ENCODE measurements at regions not wholly inside any gene's neighbourhood (a gene's known extent, or its start where the extent isn't known, plus 50 kb on each side); places are given as distances from the start of the nearest gene placed in this dataset.

DNA sequence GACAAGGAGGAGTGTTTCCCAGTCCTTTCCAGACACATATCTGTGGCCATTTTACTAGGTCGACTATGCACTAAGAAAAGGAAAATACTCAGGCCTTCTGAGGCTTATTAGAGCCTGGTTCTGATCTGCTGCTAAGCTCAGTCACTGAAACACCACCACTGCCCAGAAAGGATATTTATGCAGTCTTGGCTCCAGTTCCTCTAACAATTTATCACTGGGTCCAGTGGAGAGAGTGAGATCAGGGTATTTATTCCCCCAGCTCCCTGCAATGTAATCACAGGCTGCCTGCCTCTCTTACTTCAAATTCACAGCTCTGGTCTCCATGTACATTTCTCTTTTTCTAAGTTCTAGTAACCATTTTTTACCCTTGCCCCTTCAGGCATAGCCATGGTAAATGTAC lies 81.6 kb upstream of the INPP4B start:
- Histone ChIP-seq H3K9me3 (ENCODE audit: control insufficient read depth, insufficient read depth, low read length) (no peaks in the 10 kb centered on the region), H3K4me1 (ENCODE audit: control insufficient read depth, insufficient read depth, low read length) (no peaks in the 10 kb centered on the region), H3K36me3 (ENCODE audit: control insufficient read depth, insufficient read depth, low read length) (no peaks in the 10 kb centered on the region), H3K27me3 (ENCODE audit: control insufficient read depth, insufficient read depth, low read length) (no peaks in the 10 kb centered on the region), H3K4me3 (ENCODE audit: low read length) (no peak overlapping the region), H3K27ac (ENCODE audit: low read length) (no peak overlapping the region)
- WGBS (ENCODE audit: insufficient coverage, insufficient read length): no CpG with 5 or more reads among the region's 1 CpG
- DNase-seq (ENCODE audit: low read depth, low spot score): no peak

DNA sequence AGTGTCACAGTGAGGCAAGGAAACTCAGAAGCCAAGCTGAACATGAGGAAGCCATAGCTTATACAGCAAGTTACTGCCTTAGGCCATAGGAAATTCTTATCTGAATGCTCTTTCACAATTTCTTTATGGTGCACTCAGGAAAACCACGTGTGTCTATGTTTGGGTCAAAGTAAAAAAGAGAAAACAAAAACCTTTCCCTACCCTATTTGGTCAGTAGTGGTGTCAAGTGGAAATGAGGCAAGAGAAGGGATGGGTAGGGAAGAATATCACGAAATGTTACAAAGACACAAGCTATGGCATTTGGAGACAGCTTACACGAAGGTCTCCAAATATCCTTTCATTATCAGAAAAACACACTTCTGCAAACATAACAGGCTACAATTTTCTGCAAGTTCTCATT lies 83.4 kb upstream of the INPP4B start:
- no CpG with 5 or more reads among the region's 3 CpGs for WGBS (ENCODE audit: insufficient coverage, insufficient read length)

DNA sequence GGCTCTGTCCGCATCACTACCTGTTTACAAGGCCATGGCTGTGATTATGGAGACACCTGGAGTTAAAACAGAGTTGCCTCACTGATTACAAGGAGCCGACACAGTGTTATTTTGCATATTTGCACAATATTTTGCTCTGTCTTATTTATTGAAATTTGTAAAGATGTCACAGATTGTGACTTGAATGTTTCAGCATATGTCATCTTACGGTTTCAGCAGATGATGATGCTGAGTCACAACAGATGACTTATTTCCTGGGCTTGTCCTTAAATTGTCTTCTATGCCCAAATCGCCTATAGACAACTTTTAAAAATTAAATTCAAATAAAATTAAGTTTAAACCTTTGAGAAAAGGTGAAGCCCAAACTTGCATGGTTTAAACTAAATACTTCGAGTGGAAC lies 87.1 kb upstream of the INPP4B start:
- H3K36me3 ChIP-seq (ENCODE audit: control insufficient read depth, insufficient read depth, low read length): no peaks in the 10 kb centered on the region
- no peaks in the 10 kb centered on the region for H3K9me3 ChIP-seq (ENCODE audit: control insufficient read depth, insufficient read depth, low read length)
- no peak overlapping the region for H3K27ac ChIP-seq (ENCODE audit: low read length)
- no peaks in the 10 kb centered on the region for H3K27me3 ChIP-seq (ENCODE audit: control insufficient read depth, insufficient read depth, low read length)
- DNase-seq (ENCODE audit: low read depth, low spot score): no peak
- no peak overlapping the region for H3K4me3 ChIP-seq (ENCODE audit: low read length)
- WGBS (ENCODE audit: insufficient coverage, insufficient read length): no CpG with 5 or more reads among the region's 5 CpGs
- no peaks in the 10 kb centered on the region for H3K4me1 ChIP-seq (ENCODE audit: control insufficient read depth, insufficient read depth, low read length)

More for the DNA sequence above, 83.4 kb upstream of the INPP4B start:
- Histone ChIP-seq H3K27ac (ENCODE audit: low read length) (no peak overlapping the region), H3K36me3 (ENCODE audit: control insufficient read depth, insufficient read depth, low read length) (no peaks in the 10 kb centered on the region), H3K4me1 (ENCODE audit: control insufficient read depth, insufficient read depth, low read length) (no peaks in the 10 kb centered on the region), H3K27me3 (ENCODE audit: control insufficient read depth, insufficient read depth, low read length) (no peaks in the 10 kb centered on the region), H3K9me3 (ENCODE audit: control insufficient read depth, insufficient read depth, low read length) (no peaks in the 10 kb centered on the region), H3K4me3 (ENCODE audit: low read length) (no peak overlapping the region)
- no peak for DNase-seq (ENCODE audit: low read depth, low spot score)

DNA sequence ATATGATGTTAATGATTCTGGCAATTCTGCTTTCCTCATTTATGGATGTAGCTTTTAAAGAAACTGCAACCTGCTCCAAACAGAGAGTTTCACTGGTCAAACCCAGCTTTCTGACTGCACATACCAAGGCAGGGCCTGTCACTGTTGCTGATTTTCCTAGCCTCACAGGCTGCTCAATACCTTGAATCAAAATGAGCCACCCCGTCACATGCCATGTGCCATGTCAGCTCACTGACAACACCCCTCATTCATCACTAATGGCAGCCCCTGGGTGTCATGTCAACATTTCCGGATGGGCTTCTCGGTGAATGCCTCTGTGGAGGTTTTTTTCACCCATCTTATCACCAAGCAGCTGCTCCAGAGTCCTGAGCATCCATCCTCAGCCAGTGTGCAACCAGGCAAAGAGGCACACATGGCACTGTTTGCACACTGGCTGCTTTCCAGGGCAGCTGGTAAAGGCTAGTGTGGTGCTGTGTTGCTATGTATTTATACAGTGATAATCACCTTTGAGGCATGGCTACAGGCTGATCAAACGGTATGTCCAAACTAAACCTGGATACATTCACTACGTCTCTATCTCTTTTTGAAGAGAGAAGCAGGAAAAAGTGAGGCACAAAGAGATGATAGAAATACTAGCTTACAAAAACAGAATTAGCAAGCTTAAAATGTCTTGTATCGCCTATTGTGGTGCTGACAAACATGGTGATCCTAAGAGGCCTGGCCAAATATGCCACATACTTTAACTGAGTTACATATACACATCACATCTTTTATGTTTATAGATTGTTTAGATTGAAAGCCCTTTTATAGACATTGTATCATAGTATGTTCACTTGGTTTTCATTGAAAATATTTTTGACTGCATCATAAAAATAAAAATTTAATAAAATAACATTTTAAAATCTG lies 94.6 kb upstream of the INPP4B start:
- no peak for DNase-seq (ENCODE audit: low read depth, low spot score)
- Histone ChIP-seq H3K27me3 (ENCODE audit: control insufficient read depth, insufficient read depth, low read length) (no peaks in the 10 kb centered on the region), H3K4me3 (ENCODE audit: low read length) (no peak overlapping the region), H3K9me3 (ENCODE audit: control insufficient read depth, insufficient read depth, low read length) (no peaks in the 10 kb centered on the region), H3K4me1 (ENCODE audit: control insufficient read depth, insufficient read depth, low read length) (no peaks in the 10 kb centered on the region), H3K27ac (ENCODE audit: low read length) (no peak overlapping the region), H3K36me3 (ENCODE audit: control insufficient read depth, insufficient read depth, low read length) (no peaks in the 10 kb centered on the region)
- no CpG with 5 or more reads among the region's 6 CpGs for WGBS (ENCODE audit: insufficient coverage, insufficient read length)

DNA sequence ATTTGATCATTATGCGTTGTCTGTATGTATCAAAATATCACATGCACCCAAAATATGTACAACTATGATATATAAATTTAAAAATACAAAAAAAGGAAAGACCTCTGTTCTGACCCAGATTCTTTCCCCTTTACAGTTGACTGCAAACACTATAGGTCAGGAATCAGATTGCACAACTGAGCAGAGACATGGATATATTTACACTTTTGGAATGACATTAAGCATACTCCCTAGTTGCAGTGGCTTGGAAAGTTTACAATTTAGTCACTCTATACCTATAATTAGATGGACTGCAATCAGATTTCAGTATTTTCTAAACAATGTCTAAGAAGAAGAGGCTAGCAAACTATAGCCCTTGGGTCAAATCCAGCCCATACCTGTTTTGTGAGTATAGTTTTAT lies 98.5 kb upstream of the INPP4B start:
- no peak overlapping the region for H3K4me3 ChIP-seq (ENCODE audit: low read length)
- H3K4me1 ChIP-seq (ENCODE audit: control insufficient read depth, insufficient read depth, low read length): no peaks in the 10 kb centered on the region
- H3K27ac ChIP-seq (ENCODE audit: low read length): no peak overlapping the region
- no peaks in the 10 kb centered on the region for H3K27me3 ChIP-seq (ENCODE audit: control insufficient read depth, insufficient read depth, low read length)
- no peak for DNase-seq (ENCODE audit: low read depth, low spot score)
- no peaks in the 10 kb centered on the region for H3K9me3 ChIP-seq (ENCODE audit: control insufficient read depth, insufficient read depth, low read length)
- WGBS (ENCODE audit: insufficient coverage, insufficient read length): no CpG with 5 or more reads among the region's 1 CpG
- H3K36me3 ChIP-seq (ENCODE audit: control insufficient read depth, insufficient read depth, low read length): no peaks in the 10 kb centered on the region

DNA sequence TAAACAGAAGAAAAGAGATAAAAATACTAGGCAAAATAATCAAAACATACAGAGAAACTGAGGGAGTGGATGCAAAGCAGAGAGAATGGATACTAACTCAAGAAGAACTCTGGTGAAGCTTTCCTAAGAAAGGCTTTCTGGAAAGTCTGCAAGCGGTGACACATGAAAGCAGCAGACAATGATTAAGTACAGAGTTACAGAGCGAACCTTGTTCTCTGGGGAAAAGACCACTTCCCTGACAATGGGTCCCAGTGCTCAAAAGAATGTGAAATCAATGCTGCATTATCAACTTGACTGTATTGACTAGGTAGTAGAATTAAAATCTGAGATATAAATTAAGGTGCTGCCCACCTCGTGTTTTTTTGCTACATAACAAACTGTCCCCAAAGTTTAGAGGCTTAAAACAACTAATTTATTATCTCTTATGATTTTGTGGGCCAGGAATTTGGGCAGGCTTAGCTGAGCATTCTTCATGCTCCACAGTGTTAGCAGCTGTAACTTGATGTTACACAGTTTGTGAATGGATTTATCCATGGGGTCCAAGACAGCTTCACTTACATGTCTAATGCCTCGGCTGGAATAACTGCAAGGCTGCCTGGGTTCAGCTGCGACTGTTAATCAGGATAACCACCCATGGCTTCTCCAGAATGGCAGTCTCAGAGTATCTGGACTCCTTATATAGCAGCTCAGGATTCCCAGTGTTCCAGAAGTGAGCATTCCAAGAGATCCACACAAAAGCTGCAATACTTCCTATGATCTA lies 106.9 kb upstream of the INPP4B start:
- WGBS (ENCODE audit: insufficient coverage, insufficient read length): no CpG with 5 or more reads among the region's 5 CpGs
- Histone ChIP-seq H3K9me3 (ENCODE audit: control insufficient read depth, insufficient read depth, low read length) (no peaks in the 10 kb centered on the region), H3K27me3 (ENCODE audit: control insufficient read depth, insufficient read depth, low read length) (no peaks in the 10 kb centered on the region), H3K4me1 (ENCODE audit: control insufficient read depth, insufficient read depth, low read length) (no peaks in the 10 kb centered on the region), H3K27ac (ENCODE audit: low read length) (no peak overlapping the region), H3K36me3 (ENCODE audit: control insufficient read depth, insufficient read depth, low read length) (no peaks in the 10 kb centered on the region), H3K4me3 (ENCODE audit: low read length) (no peak overlapping the region)
- DNase-seq (ENCODE audit: low read depth, low spot score): no peak

DNA sequence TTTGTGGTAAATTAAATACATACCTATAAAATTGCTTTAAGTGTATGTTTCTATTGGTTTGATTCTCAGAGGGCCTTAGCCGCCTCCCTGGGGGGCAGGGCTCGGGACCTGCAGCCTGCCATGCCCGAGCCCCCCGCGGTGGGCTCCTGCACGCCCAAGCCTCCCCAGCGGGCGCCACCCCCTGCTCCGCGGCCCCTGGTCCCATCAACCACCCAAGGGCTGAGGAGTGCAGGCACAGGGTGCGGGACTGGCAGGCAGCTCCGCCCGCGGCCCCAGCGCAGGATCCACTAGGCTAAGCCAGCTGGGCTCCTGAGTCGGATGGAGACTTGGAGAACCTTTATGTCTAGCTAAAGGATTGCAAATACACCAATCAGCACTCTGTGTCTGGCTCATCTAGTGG lies 108.3 kb upstream of the INPP4B start:
- Histone ChIP-seq H3K36me3 (ENCODE audit: control insufficient read depth, insufficient read depth, low read length) (no peaks in the 10 kb centered on the region), H3K4me3 (ENCODE audit: low read length) (no peak overlapping the region), H3K27me3 (ENCODE audit: control insufficient read depth, insufficient read depth, low read length) (no peaks in the 10 kb centered on the region), H3K4me1 (ENCODE audit: control insufficient read depth, insufficient read depth, low read length) (no peaks in the 10 kb centered on the region), H3K27ac (ENCODE audit: low read length) (no peak overlapping the region), H3K9me3 (ENCODE audit: control insufficient read depth, insufficient read depth, low read length) (no peaks in the 10 kb centered on the region)
- no CpG with 5 or more reads among the region's 16 CpGs for WGBS (ENCODE audit: insufficient coverage, insufficient read length)
- no peak for DNase-seq (ENCODE audit: low read depth, low spot score)

DNA sequence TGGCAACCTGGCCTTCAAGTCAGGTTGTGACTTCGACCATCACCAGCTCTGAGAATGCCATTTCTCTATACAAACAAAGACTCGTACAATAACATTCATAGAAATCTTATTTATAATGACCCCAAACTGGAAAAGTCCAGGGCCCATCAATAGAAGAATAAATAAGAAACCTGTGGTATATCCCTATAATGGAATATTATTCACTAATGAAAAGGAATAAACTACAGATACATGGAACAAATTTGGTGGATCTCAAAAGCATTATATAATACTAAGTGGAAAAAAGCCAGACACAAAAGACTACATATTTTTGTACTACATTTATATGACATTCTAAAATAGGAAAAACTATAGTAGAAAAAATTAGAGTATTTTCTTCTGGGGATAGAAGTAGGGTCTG lies 109.4 kb upstream of the INPP4B start:
- Histone ChIP-seq H3K9me3 (ENCODE audit: control insufficient read depth, insufficient read depth, low read length) (no peaks in the 10 kb centered on the region), H3K27ac (ENCODE audit: low read length) (no peak overlapping the region), H3K4me3 (ENCODE audit: low read length) (no peak overlapping the region), H3K4me1 (ENCODE audit: control insufficient read depth, insufficient read depth, low read length) (no peaks in the 10 kb centered on the region), H3K36me3 (ENCODE audit: control insufficient read depth, insufficient read depth, low read length) (no peaks in the 10 kb centered on the region), H3K27me3 (ENCODE audit: control insufficient read depth, insufficient read depth, low read length) (no peaks in the 10 kb centered on the region)
- no CpG with 5 or more reads among the region's 2 CpGs for WGBS (ENCODE audit: insufficient coverage, insufficient read length)
- no peak for DNase-seq (ENCODE audit: low read depth, low spot score)

DNA sequence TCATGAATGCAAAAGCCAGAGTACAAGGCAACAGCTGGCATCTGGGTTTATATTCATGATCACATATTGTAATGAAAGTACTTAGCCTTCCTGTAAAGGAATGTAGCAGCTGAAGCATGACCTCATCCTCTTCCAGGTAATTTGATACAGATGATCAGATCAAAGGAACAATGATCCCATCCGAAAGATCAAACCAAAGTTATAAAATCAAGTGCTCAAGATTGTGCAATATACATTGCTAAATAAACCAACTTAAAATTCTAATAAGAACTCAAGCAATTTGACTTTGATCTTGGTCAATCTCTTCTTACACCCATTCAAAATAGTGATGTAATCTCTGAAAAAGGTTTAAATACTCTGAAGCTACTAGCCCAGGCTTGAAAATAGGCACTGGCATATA lies 113.1 kb upstream of the INPP4B start:
- Histone ChIP-seq H3K36me3 (ENCODE audit: control insufficient read depth, insufficient read depth, low read length) (no peaks in the 10 kb centered on the region), H3K4me1 (ENCODE audit: control insufficient read depth, insufficient read depth, low read length) (no peaks in the 10 kb centered on the region), H3K9me3 (ENCODE audit: control insufficient read depth, insufficient read depth, low read length) (no peaks in the 10 kb centered on the region), H3K27me3 (ENCODE audit: control insufficient read depth, insufficient read depth, low read length) (no peaks in the 10 kb centered on the region), H3K27ac (ENCODE audit: low read length) (no peak overlapping the region), H3K4me3 (ENCODE audit: low read length) (no peak overlapping the region)
- WGBS (ENCODE audit: insufficient coverage, insufficient read length): no CpG with 5 or more reads among the region's 1 CpG
- no peak for DNase-seq (ENCODE audit: low read depth, low spot score)

DNA sequence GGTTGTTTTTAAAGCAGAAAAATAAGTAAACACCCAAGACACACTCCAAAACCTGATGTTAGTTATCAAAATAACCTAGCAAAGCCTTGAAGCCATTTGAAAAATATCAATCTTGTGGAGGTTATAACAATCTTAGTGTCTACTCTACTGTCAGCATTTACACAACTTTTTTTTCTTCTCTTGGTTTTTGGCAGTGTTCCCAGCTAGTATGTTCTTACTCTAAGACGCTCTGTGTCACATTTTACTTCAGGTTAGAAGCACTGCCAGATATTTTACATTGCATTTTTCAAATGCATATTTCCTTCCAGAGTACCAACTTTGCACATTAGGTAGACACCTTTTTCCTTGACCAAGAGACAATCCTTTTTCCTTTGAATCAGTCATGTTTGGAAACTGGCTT lies 114.0 kb upstream of the INPP4B start:
- H3K4me3 ChIP-seq (ENCODE audit: low read length): no peak overlapping the region
- no peak for DNase-seq (ENCODE audit: low read depth, low spot score)
- H3K9me3 ChIP-seq (ENCODE audit: control insufficient read depth, insufficient read depth, low read length): no peaks in the 10 kb centered on the region
- no peak overlapping the region for H3K27ac ChIP-seq (ENCODE audit: low read length)
- H3K36me3 ChIP-seq (ENCODE audit: control insufficient read depth, insufficient read depth, low read length): no peaks in the 10 kb centered on the region
- no peaks in the 10 kb centered on the region for H3K27me3 ChIP-seq (ENCODE audit: control insufficient read depth, insufficient read depth, low read length)
- H3K4me1 ChIP-seq (ENCODE audit: control insufficient read depth, insufficient read depth, low read length): no peaks in the 10 kb centered on the region
- WGBS (ENCODE audit: insufficient coverage, insufficient read length): no CpG with 5 or more reads among the region's 1 CpG
